ENCODE measurements at regions not wholly inside any gene's neighbourhood (a gene's known extent, or its start where the extent isn't known, plus 50 kb on each side); places are given as distances from the start of the nearest gene placed in this dataset.

DNA sequence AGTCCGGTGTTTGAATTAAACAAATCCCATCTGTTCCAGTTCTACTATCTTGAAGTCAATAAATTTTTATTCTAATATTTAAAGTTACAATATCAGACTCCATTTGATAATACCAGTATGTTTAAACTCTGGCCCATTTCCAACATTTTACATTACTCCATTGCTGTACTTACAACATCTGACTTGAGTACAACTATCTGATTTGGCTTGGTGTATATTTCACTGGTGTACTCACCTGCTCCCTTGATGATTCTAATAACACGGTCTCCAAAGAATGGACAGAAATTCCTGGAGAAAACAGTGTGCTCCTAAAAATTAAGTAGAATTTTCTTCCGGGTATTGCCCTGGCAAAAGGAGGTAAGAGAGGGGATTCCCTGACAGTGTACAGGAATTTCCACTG, 680.5 kb upstream of the ADAMTS5 start:
- H3K4me3 ChIP-seq (ENCODE audit: low read depth, low read length), result no peak overlapping the region
- no peaks in the 10 kb centered on the region for H3K27me3 ChIP-seq (ENCODE audit: control insufficient read depth, insufficient read depth, low read length)
- TF ChIP-seq, protein P1, sequence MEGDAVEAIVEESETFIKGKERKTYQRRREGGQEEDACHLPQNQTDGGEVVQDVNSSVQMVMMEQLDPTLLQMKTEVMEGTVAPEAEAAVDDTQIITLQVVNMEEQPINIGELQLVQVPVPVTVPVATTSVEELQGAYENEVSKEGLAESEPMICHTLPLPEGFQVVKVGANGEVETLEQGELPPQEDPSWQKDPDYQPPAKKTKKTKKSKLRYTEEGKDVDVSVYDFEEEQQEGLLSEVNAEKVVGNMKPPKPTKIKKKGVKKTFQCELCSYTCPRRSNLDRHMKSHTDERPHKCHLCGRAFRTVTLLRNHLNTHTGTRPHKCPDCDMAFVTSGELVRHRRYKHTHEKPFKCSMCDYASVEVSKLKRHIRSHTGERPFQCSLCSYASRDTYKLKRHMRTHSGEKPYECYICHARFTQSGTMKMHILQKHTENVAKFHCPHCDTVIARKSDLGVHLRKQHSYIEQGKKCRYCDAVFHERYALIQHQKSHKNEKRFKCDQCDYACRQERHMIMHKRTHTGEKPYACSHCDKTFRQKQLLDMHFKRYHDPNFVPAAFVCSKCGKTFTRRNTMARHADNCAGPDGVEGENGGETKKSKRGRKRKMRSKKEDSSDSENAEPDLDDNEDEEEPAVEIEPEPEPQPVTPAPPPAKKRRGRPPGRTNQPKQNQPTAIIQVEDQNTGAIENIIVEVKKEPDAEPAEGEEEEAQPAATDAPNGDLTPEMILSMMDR (IDR thresholded peaks at IDR 0.05; ENCODE audit: insufficient read depth, low read length, severe bottlenecking), result no peak
- peak; percentile 37 for DNase-seq (ENCODE audit: low read depth)
- no peaks in the 10 kb centered on the region for H3K36me3 ChIP-seq (ENCODE audit: control insufficient read depth, insufficient read depth, low read length)
- FAIRE-seq, result no peak

DNA sequence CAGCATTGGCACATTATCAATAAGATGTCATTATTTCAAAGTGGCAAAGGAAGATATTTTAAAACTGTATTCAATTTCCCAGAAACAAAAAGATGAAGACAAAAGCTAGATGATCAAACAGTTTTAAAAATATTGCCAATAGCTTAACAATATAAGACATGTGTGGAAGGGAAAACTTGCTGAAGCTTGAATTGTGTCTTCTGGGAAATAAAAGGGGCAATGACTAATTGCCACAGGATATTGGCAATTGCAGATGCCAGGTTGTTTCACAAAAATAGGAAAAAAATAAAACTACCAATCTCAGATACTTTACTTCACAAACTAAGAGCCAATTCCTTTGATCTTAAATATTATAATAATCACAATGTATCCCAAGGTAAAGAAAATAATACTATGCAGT, 679.8 kb upstream of the ADAMTS5 start:
- Histone ChIP-seq H3K4me3 (ENCODE audit: low read depth, low read length) (no peak overlapping the region), H3K27me3 (ENCODE audit: control insufficient read depth, insufficient read depth, low read length) (no peaks in the 10 kb centered on the region), H3K36me3 (ENCODE audit: control insufficient read depth, insufficient read depth, low read length) (no peaks in the 10 kb centered on the region)
- FAIRE-seq, result no peak
- peak; percentile 69 for DNase-seq (ENCODE audit: low read depth)
- TF ChIP-seq, protein P1 (IDR thresholded peaks at IDR 0.05; ENCODE audit: insufficient read depth, low read length, severe bottlenecking), result no peak

DNA sequence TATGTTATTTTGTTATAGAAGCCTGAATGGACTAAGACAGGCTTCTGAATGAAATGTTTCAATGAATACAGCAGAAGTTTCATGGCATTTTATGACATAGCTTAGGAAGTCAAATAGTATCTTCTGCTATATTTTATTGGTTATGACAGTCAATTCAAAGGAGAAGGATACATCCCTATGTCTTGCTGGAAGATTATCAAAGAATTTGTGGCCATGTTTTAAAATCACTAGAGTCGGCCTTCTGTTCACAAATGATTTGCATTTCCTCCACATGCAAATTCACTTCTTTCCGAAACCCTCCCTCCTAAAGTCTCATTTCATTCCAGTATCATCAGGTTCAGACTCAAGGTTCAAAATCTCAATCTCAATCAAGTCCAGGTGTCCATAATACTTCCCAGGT, 679.2 kb upstream of the ADAMTS5 start:
- TF ChIP-seq, protein P1 (IDR thresholded peaks at IDR 0.05; ENCODE audit: insufficient read depth, low read length, severe bottlenecking), result no peak

DNA sequence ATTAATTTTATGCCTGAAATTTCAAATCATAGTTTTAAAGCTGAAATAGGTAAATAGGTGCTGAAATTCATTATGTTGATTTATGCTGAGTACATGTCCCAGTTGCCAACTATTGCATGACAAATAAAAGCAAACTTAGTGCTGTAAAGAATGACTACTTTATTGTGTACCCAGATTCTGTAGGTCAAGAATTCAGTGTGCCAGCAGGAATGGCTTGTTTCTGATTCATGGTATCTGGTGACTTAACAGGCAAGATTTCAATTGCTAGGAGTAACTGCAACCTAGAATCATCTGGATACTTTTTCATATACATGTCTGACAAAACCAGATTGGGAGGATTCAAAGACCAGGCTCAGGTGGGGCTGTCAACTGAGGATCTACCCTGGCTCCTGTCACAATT, 678.4 kb upstream of the ADAMTS5 start:
- DNase-seq (ENCODE audit: low read depth) (peak; percentile 95), FAIRE-seq (no peak)
- TF ChIP-seq, protein P1 (IDR thresholded peaks at IDR 0.05; ENCODE audit: insufficient read depth, low read length, severe bottlenecking), result no peak
- Histone ChIP-seq H3K27me3 (ENCODE audit: control insufficient read depth, insufficient read depth, low read length) (no peaks in the 10 kb centered on the region), H3K36me3 (ENCODE audit: control insufficient read depth, insufficient read depth, low read length) (no peaks in the 10 kb centered on the region), H3K4me3 (ENCODE audit: low read depth, low read length) (no peak overlapping the region)

More for the DNA sequence above, 679.2 kb upstream of the ADAMTS5 start:
- FAIRE-seq (no peak), DNase-seq (ENCODE audit: low read depth) (peak; percentile 6)
- H3K4me3 ChIP-seq (ENCODE audit: low read depth, low read length), result no peak overlapping the region
- H3K27me3 ChIP-seq (ENCODE audit: control insufficient read depth, insufficient read depth, low read length), result no peaks in the 10 kb centered on the region
- no peaks in the 10 kb centered on the region for H3K36me3 ChIP-seq (ENCODE audit: control insufficient read depth, insufficient read depth, low read length)

DNA sequence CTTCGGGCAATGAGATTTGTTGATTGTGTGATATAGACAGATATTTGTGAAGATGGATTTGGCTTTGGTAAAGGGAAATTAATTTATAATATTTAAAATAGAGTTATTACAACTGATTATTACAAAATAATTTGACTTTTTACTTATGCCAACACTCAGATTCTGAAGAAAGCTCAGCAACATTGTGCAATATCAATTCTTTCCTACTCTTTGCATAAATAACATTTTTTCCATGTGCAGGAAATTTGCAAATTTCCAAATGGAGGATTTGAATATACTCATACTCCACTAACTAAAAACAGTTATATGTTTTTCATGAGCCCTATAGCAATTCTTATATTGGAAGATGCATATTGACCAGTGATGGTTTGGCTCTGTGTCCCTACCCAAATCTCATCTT, 676.4 kb upstream of the ADAMTS5 start:
- DNase-seq (ENCODE audit: low read depth) (no peak), FAIRE-seq (no peak)
- TF ChIP-seq, protein P1 (IDR thresholded peaks at IDR 0.05; ENCODE audit: insufficient read depth, low read length, severe bottlenecking), result no peak
- no peak overlapping the region for H3K4me3 ChIP-seq (ENCODE audit: low read depth, low read length)
- H3K36me3 ChIP-seq (ENCODE audit: control insufficient read depth, insufficient read depth, low read length), result no peaks in the 10 kb centered on the region
- H3K27me3 ChIP-seq (ENCODE audit: control insufficient read depth, insufficient read depth, low read length), result no peaks in the 10 kb centered on the region

DNA sequence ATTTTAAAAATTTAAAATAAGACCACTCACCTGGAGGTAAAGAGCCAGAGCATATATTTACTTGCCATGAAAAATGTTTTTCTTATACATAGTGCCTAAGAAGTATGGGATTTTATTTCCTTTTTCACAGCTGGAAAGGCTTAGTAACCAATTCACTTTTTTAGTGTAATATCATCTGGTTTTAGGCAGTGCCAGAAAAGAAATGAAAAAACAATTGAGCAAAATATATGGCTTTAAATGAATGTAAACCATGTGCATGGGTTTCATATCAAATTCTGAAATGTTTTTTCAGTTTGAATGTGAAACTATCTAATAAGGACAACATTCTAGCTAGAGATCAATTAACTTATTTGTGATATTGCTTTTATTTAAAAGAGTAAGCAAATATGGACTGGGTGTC, 672.4 kb upstream of the ADAMTS5 start:
- no peaks in the 10 kb centered on the region for H3K27me3 ChIP-seq (ENCODE audit: control insufficient read depth, insufficient read depth, low read length)
- H3K36me3 ChIP-seq (ENCODE audit: control insufficient read depth, insufficient read depth, low read length), result no peaks in the 10 kb centered on the region
- FAIRE-seq, result no peak
- TF ChIP-seq, protein P1 (IDR thresholded peaks at IDR 0.05; ENCODE audit: insufficient read depth, low read length, severe bottlenecking), result no peak
- no peak for DNase-seq (ENCODE audit: low read depth)
- no peak overlapping the region for H3K4me3 ChIP-seq (ENCODE audit: low read depth, low read length)
